B cell (primary cell): ENCODE measurements at regions not wholly inside any gene's neighbourhood (a gene's known extent, or its start where the extent isn't known, plus 50 kb on each side); places are given as distances from the start of the nearest gene placed in this dataset.

ENCODE experiments used
- CTCF ChIP-seq: fragments of 200-600 bp; IDR thresholded peaks from one replicate; pipeline ENCODE4 v1.8.0; 2022; ENCODE audit warnings: antibody characterized with exemption, mild to moderate bottlenecking
- EZH2 ChIP-seq: IDR thresholded peaks from 2 replicates; pipeline ENCODE4 v1.6.1; 2012; ENCODE audit warnings: borderline replicate concordance, low read depth, mild to moderate bottlenecking, moderate library complexity, low read length; ENCODE audit not compliant: insufficient read depth, poor library complexity, severe bottlenecking

DNA sequence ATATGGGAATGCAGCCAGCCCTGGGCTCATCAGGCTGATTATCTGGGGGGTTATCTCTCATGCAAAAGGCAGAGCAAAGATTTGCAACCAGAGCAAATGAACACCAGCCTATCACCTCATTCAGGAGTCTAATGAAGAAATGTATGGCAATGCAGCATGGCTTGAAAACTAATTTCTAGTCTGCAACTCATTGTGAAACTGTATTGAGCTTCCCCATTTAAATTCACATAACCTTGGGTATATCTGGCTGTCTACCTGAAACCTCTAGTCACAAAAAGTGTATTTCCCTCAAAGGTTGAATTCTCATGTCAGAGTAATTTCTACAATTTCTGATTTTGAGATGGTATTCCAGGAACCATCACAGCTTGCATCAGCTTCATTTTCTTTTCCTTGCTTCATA is 240.0 kb downstream of the SDHAF3 start:
- TF ChIP-seq CTCF (no peak), EZH2 (no peak)
